HG03095 (cell line): ENCODE measurements at regions not wholly inside any gene's neighbourhood (a gene's known extent, or its start where the extent isn't known, plus 50 kb on each side); places are given as distances from the start of the nearest gene placed in this dataset.

Experiments
- ATAC-seq: cut with Tn5 transposase; IDR thresholded peaks from one replicate; pipeline ENCODE4 v1.9.1; 2021; ENCODE audit warnings: moderate library complexity; ENCODE audit not compliant: unreplicated experiment

- ATAC-seq, result no peak
Measured at GRCh38 chr2:223223156-223223555, 171.2 kb downstream of the KCNE4 start.

GRCh38 chr2:223225266-223225665 lies 173.3 kb downstream of the KCNE4 start:
- ATAC-seq, result no peak

GRCh38 chr2:223226264-223226663 lies 174.3 kb downstream of the KCNE4 start:
- no peak for ATAC-seq

GRCh38 chr2:223227338-223227737 lies 175.3 kb downstream of the KCNE4 start:
- ATAC-seq, result no peak

GRCh38 chr2:223228871-223229270 lies 176.9 kb downstream of the KCNE4 start:
- no peak for ATAC-seq

- no peak for ATAC-seq
Measured at GRCh38 chr2:223230352-223230751, 178.4 kb downstream of the KCNE4 start.

GRCh38 chr2:223232285-223232684 lies 180.3 kb downstream of the KCNE4 start:
- ATAC-seq, result no peak

GRCh38 chr2:223232896-223233295 lies 180.9 kb downstream of the KCNE4 start:
- ATAC-seq, result no peak

GRCh38 chr2:223235986-223236385 lies 184.0 kb downstream of the KCNE4 start:
- no peak for ATAC-seq

GRCh38 chr2:223238301-223238700 lies 186.3 kb downstream of the KCNE4 start:
- no peak for ATAC-seq

GRCh38 chr2:223243233-223243632 lies 191.2 kb downstream of the KCNE4 start:
- ATAC-seq, result no peak

- no peak for ATAC-seq
Measured at GRCh38 chr2:223247136-223247535, 195.1 kb downstream of the KCNE4 start.

GRCh38 chr2:223251656-223252229 lies 199.8 kb downstream of the KCNE4 start:
- no peak for ATAC-seq

GRCh38 chr2:223260681-223261080 lies 208.7 kb downstream of the KCNE4 start:
- ATAC-seq, result no peak

GRCh38 chr2:223262946-223263345 lies 211.0 kb downstream of the KCNE4 start:
- no peak for ATAC-seq

- no peak for ATAC-seq
Measured at GRCh38 chr2:223264541-223265193, 212.7 kb downstream of the KCNE4 start.

- no peak for ATAC-seq
Measured at GRCh38 chr2:223267160-223267951, 215.4 kb downstream of the KCNE4 start.

GRCh38 chr2:223269386-223269785 lies 217.4 kb downstream of the KCNE4 start:
- no peak for ATAC-seq

GRCh38 chr2:223270548-223270947 lies 218.6 kb downstream of the KCNE4 start:
- no peak for ATAC-seq

GRCh38 chr2:223273995-223274394 lies 222.0 kb downstream of the KCNE4 start:
- no peak for ATAC-seq

GRCh38 chr2:223282221-223282620 lies 230.2 kb downstream of the KCNE4 start:
- no peak for ATAC-seq

- ATAC-seq, result no peak
Measured at GRCh38 chr2:223283329-223283728, 231.3 kb downstream of the KCNE4 start.
